ENCODE measurements at regions not wholly inside any gene's neighbourhood (a gene's known extent, or its start where the extent isn't known, plus 50 kb on each side); places are given as distances from the start of the nearest gene placed in this dataset.

DNA sequence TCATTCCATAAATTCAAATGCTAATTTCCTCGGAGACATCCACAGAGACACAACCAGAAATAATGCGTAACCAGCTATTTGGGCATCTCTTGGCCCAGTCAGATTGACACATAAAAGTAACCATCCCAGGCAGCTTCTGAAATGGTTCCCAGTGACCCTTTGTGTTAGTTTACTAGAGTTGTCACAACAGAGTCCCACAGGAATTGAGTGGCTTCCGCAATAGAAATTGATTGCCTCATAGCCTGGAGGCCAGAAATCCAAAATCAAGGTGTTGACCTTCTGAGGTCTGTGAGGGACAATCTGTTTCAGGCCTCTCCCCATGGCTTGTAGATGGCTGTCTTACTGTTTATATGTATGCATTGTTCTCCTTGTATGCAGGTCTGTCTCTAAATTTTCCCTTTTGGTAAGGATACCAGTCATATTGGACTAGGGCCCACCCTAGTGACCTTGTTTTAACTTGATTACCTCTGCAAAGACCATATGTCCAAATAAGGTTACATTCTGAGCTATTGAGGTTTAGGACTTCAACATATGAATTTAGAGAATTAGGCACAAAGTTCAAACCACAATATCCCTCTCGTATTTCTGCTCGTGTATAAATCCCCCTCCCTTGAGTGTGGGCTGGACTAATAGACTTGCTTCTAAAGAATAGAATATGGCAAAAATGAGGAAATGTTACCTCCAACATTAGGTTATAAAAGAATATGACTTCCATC, 78.2 kb upstream of the FGGY start:
- DNase-seq (peak in 1 of 3 donors; percentile 82), ATAC-seq (peak; percentile 77 to 90 (median 78))
- Histone ChIP-seq H3K36me3 (no peaks in the 10 kb centered on the region), H3K27ac (peak overlapping the region; percentile 27 to 71 (median 52)), H3K4me3 (no peak overlapping the region), H3K9me3 (no peaks in the 10 kb centered on the region), H3K27me3 (no peaks in the 10 kb centered on the region), H3K4me1 (peaks cover 0 to 30% (median 13%) of the 10 kb centered on the region in 4 donors)
- intact Hi-C loops (cut with DNase I) = no loop called here
- WGBS (ENCODE audit: insufficient coverage, low coverage, low lambda C conversion rate, missing lambda C conversion rate) = 46% methylated on average over 5 of the region's 5 CpGs
- TF ChIP-seq, protein P1, sequence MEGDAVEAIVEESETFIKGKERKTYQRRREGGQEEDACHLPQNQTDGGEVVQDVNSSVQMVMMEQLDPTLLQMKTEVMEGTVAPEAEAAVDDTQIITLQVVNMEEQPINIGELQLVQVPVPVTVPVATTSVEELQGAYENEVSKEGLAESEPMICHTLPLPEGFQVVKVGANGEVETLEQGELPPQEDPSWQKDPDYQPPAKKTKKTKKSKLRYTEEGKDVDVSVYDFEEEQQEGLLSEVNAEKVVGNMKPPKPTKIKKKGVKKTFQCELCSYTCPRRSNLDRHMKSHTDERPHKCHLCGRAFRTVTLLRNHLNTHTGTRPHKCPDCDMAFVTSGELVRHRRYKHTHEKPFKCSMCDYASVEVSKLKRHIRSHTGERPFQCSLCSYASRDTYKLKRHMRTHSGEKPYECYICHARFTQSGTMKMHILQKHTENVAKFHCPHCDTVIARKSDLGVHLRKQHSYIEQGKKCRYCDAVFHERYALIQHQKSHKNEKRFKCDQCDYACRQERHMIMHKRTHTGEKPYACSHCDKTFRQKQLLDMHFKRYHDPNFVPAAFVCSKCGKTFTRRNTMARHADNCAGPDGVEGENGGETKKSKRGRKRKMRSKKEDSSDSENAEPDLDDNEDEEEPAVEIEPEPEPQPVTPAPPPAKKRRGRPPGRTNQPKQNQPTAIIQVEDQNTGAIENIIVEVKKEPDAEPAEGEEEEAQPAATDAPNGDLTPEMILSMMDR (IDR thresholded peaks at IDR 0.05) = no peak
- no peak for TF ChIP-seq POLR2A (IDR thresholded peaks at IDR 0.05)

DNA sequence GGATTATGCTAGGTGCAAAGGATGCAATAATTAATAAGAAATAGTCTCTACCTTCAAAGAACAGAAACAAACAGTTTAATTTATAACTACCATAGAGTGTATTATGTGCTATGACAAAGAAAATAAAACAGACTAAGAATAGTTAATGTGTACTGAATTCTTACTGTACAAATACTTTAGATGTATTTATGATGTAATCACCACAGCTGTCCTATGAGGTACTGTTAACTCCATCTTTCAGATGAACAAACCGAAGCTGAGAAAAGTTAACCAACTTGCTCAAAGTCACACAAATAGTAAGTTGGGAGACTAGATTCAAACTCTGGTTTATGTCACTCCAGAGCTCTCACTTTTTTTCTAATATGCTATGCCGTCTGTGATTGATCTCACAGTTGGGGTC, 77.0 kb upstream of the FGGY start:
- DNase-seq (no peak), ATAC-seq (no peak)
- Histone ChIP-seq H3K27me3 (no peaks in the 10 kb centered on the region), H3K4me1 (peaks cover 0 to 20% (median 9%) of the 10 kb centered on the region in 4 donors), H3K9me3 (no peaks in the 10 kb centered on the region), H3K27ac (no peak overlapping the region), H3K36me3 (no peaks in the 10 kb centered on the region), H3K4me3 (no peak overlapping the region)
- TF ChIP-seq POLR2A (IDR thresholded peaks at IDR 0.05) = no peak
- TF ChIP-seq, protein P1 (IDR thresholded peaks at IDR 0.05) = no peak
- intact Hi-C loops (cut with DNase I) = loop anchor here in 1 of 2 donors (5.0 kb wide), 1 partner anchor 67 kb away; no protein-coding TSS in a partner anchor
- 88% methylated on average over 2 of the region's 2 CpGs for WGBS (ENCODE audit: insufficient coverage, low coverage, low lambda C conversion rate, missing lambda C conversion rate)

DNA sequence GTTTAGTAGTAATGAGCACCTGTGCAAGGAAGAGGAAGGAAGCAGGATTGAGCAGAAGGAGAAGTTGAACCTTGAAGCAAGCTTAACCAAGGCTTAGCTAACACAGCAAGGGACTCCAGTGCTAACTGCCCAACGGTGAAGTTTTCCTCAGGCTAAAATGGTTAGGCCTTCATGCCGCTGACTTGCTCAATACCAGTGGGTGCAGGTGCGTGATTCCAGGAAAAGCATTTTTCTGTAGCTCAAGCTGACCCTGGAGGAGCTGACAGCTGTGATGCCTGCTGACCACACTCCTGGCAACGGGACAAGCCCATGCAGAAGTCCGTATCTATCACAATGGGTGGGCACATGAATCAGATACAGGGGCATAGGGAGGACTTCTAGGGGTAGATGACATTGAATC, 76.5 kb upstream of the FGGY start:
- DNase-seq (no peak), ATAC-seq (no peak)
- WGBS (ENCODE audit: insufficient coverage, low coverage, low lambda C conversion rate, missing lambda C conversion rate) = 69% methylated on average over 4 of the region's 5 CpGs
- Histone ChIP-seq H3K4me3 (no peak overlapping the region), H3K4me1 (peaks cover 0 to 15% (median 6%) of the 10 kb centered on the region in 4 donors), H3K9me3 (no peaks in the 10 kb centered on the region), H3K27me3 (no peaks in the 10 kb centered on the region), H3K36me3 (no peaks in the 10 kb centered on the region), H3K27ac (no peak overlapping the region)
- intact Hi-C loops (cut with DNase I) = loop anchor here in 1 of 2 donors (5.0 kb wide), 1 partner anchor 67 kb away; no protein-coding TSS in a partner anchor
- TF ChIP-seq, protein P1 (IDR thresholded peaks at IDR 0.05) = no peak
- no peak for TF ChIP-seq POLR2A (IDR thresholded peaks at IDR 0.05)

DNA sequence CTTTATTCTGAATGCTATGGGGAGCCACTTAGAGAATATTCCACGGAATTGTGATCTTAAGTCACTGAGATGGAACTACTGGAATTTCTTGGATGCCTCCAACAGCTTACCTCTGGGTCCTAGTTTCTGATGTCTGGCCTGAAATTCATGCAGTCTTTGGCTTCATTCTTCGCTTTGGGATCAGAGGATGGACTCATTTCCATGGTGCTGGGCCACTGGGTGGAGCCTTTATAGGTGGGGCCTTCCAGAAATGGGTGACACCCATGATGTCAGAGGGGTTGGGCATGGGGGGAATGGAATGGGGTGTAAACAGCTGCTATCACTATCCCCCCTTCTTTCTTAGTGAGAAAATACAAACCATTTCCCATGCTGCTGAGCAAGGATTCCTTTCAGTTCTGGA, 73.7 kb upstream of the FGGY start:
- peaks cover 0 to 10% (median 4%) of the 10 kb centered on the region in 4 donors for H3K4me1 ChIP-seq
- intact Hi-C loops (cut with DNase I) = loop anchor here in 1 of 2 donors (5.0 kb wide), 1 partner anchor 64 kb away; no protein-coding TSS in a partner anchor
- 80% methylated on average over 1 of the region's 2 CpGs for WGBS (ENCODE audit: insufficient coverage, low coverage, low lambda C conversion rate, missing lambda C conversion rate)
- H3K27me3 ChIP-seq = no peaks in the 10 kb centered on the region
- no peaks in the 10 kb centered on the region for H3K36me3 ChIP-seq
- no peak overlapping the region for H3K27ac ChIP-seq
- no peak for DNase-seq
- no peaks in the 10 kb centered on the region for H3K9me3 ChIP-seq
- no peak for ATAC-seq
- H3K4me3 ChIP-seq = no peak overlapping the region
- no peak for TF ChIP-seq POLR2A (IDR thresholded peaks at IDR 0.05)
- TF ChIP-seq, protein P1 (IDR thresholded peaks at IDR 0.05) = no peak
